Mesendoderm (in vitro differentiated cells): ENCODE measurements at regions not wholly inside any gene's neighbourhood (a gene's known extent, or its start where the extent isn't known, plus 50 kb on each side); places are given as distances from the start of the nearest gene placed in this dataset.

Experiments
- DNase-seq: peaks from one replicate; pipeline ENCODE4 v3.0.0; 2013
- H2AK5ac ChIP-seq: 2 replicates; pipeline ENCODE4 v1.6.1; 2013; ENCODE audit warnings: low read length, inconsistent platforms
- H2BK120ac ChIP-seq: 2 replicates; pipeline ENCODE4 v1.6.1; 2013; ENCODE audit warnings: low read depth, mild to moderate bottlenecking, low read length, moderate library complexity, mixed read lengths
- H2BK15ac ChIP-seq: replicated peaks from 2 replicates; pipeline ENCODE4 v1.6.1; 2013; ENCODE audit warnings: low read depth, mild to moderate bottlenecking, moderate library complexity
- H2BK5ac ChIP-seq: 2 replicates; pipeline ENCODE4 v1.6.1; 2013; ENCODE audit warnings: low read length, inconsistent platforms
- H3K18ac ChIP-seq: 2 replicates; pipeline ENCODE4 v1.6.1; 2013; ENCODE audit warnings: mild to moderate bottlenecking, low read length, mixed read lengths
- H3K23ac ChIP-seq: one replicate; pipeline ENCODE4 v1.6.1; 2013; ENCODE audit warnings: low read length
- H3K27ac ChIP-seq: 2 replicates; pipeline ENCODE4 v1.5.1; 2013; ENCODE audit warnings: low read depth, mild to moderate bottlenecking, inconsistent platforms, low read length, moderate library complexity
- H3K27me3 ChIP-seq: 2 replicates; pipeline ENCODE4 v1.6.1; 2013; ENCODE audit warnings: low read length, control low read depth, mild to moderate bottlenecking, inconsistent platforms; ENCODE audit not compliant: insufficient read depth, poor library complexity
- H3K36me3 ChIP-seq: 2 replicates; pipeline ENCODE4 v1.6.1; 2013; ENCODE audit warnings: low read length, inconsistent platforms; ENCODE audit not compliant: control insufficient read depth, insufficient read depth
- H3K4ac ChIP-seq: one replicate; pipeline ENCODE4 v1.6.1; 2013; ENCODE audit warnings: low read depth, mild to moderate bottlenecking, low read length, moderate library complexity
- H3K4me1 ChIP-seq: 2 replicates; pipeline ENCODE4 v1.6.1; 2013; ENCODE audit warnings: low read depth, low read length, inconsistent platforms; ENCODE audit not compliant: control insufficient read depth
- H3K4me2 ChIP-seq: 2 replicates; pipeline ENCODE4 v1.6.1; 2013; ENCODE audit warnings: low read length
- H3K4me3 ChIP-seq: 2 replicates; pipeline ENCODE4 v1.5.1; 2013; ENCODE audit warnings: mild to moderate bottlenecking, low read length
- H3K56ac ChIP-seq: one replicate; pipeline ENCODE4 v1.6.1; 2013; ENCODE audit warnings: low read length
- H3K79me1 ChIP-seq: 2 replicates; pipeline ENCODE4 v1.6.1; 2013; ENCODE audit warnings: low read length, inconsistent platforms
- H3K79me2 ChIP-seq: 2 replicates; pipeline ENCODE4 v1.6.1; 2013; ENCODE audit warnings: mild to moderate bottlenecking, low read length; ENCODE audit not compliant: control insufficient read depth, insufficient read depth
- H3K9ac ChIP-seq: 2 replicates; pipeline ENCODE4 v1.6.1; 2013; ENCODE audit warnings: low read length, inconsistent platforms
- H4K5ac ChIP-seq: one replicate; pipeline ENCODE4 v1.6.1; 2013; ENCODE audit warnings: low read length
- H4K8ac ChIP-seq: one replicate; pipeline ENCODE4 v1.6.1; 2013; ENCODE audit warnings: low read depth, mild to moderate bottlenecking, control low read depth, low read length, moderate library complexity
- WGBS: extraction: QIAGEN DNeasy Blood & Tissue Kit; methylation state at CpG from one replicate; pipeline ENCODE4 v1.1.7; 2013; ENCODE audit warnings: low lambda C conversion rate, missing lambda C conversion rate; ENCODE audit not compliant: insufficient coverage; ENCODE audit errors: extremely low coverage; 5-methylcytosine and 5-hydroxymethylcytosine counted together

DNA sequence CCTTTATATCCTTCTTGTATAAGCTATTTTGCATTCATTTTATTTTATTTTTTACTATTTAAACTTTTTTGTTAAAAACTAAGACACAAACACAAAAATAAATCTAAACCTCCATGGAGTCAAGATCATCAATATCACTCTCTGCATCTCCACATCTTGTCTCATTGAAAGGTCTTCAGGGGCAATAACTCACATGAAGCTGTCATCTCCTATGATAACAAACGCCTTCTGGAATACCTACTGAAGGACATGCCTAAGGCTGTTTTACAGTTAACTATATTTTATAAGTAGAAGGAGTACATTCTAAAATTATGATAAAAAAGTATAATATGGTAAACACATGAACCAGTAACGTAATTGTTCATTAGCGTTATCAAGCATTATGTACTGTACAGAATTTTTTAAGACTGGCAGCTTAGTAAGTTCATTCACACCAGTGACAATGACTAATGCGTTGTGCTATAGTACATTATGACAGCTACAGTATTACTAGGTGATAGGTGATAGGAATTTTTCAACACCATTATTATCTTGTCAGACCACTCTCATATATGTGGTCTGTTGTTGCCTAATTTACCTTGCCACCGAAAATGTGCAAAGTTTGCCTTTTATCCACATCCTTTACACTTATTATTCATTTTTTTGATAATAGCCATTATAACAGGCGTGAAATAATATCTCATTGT is 390.7 kb upstream of the SLITRK1 start:
- no peak overlapping the region for H3K4me3 ChIP-seq
- no peak overlapping the region for H3K9ac ChIP-seq
- no peak overlapping the region for H2AK5ac ChIP-seq
- no peak overlapping the region for H2BK15ac ChIP-seq
- no peak overlapping the region for H3K18ac ChIP-seq
- no peak overlapping the region for H2BK120ac ChIP-seq
- DNase-seq = no peak
- no peak overlapping the region for H2BK5ac ChIP-seq
- H3K4me1 ChIP-seq = no peaks in the 10 kb centered on the region
- H3K23ac ChIP-seq = no peak overlapping the region
- no peak overlapping the region for H3K27ac ChIP-seq
- H3K4ac ChIP-seq = no peak overlapping the region
- no peaks in the 10 kb centered on the region for H3K79me1 ChIP-seq
- no peak overlapping the region for H4K8ac ChIP-seq
- H3K36me3 ChIP-seq = no peaks in the 10 kb centered on the region
- H3K79me2 ChIP-seq = no peaks in the 10 kb centered on the region
- no peak overlapping the region for H4K5ac ChIP-seq
- no peak overlapping the region for H3K4me2 ChIP-seq
- no peaks in the 10 kb centered on the region for H3K27me3 ChIP-seq
- no CpG with 5 or more reads among the region's 6 CpGs for WGBS
- no peak overlapping the region for H3K56ac ChIP-seq

DNA sequence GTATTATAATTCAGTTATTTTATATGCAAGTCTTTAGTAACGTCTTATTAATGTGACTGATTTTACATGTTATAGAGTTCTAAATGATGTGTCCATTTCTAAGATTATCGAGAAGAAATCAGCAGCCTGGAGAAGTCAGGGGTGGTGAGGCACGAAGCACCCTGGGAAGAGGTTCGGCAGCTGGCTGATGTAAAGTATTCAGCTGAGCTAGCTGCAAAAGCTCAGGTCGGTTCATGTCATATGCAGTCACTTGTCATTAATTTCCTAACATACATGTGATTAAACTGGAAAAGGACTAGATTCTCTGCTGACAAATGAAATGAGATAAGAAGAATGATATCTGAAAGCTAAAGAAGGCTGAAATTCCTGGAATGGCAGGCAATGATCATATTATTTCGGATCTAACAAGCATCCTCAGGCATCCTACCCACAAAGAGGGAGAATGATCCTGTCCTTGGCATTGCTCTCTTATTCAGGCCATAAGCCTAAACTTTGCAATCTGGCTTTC is 383.0 kb upstream of the SLITRK1 start:
- Histone ChIP-seq H3K4me3 (no peak overlapping the region), H3K27me3 (no peaks in the 10 kb centered on the region), H3K79me2 (no peaks in the 10 kb centered on the region), H3K56ac (no peak overlapping the region), H2AK5ac (no peak overlapping the region), H3K4ac (no peak overlapping the region), H4K8ac (no peak overlapping the region), H2BK5ac (no peak overlapping the region), H3K4me1 (no peaks in the 10 kb centered on the region), H4K5ac (no peak overlapping the region), H3K36me3 (no peaks in the 10 kb centered on the region), H3K18ac (no peak overlapping the region), H3K27ac (no peak overlapping the region), H3K79me1 (no peaks in the 10 kb centered on the region), H3K4me2 (no peak overlapping the region), H2BK15ac (no peak overlapping the region), H3K23ac (no peak overlapping the region), H2BK120ac (no peak overlapping the region), H3K9ac (no peak overlapping the region)
- DNase-seq = peak; percentile 14
- no CpG with 5 or more reads among the region's 6 CpGs for WGBS

DNA sequence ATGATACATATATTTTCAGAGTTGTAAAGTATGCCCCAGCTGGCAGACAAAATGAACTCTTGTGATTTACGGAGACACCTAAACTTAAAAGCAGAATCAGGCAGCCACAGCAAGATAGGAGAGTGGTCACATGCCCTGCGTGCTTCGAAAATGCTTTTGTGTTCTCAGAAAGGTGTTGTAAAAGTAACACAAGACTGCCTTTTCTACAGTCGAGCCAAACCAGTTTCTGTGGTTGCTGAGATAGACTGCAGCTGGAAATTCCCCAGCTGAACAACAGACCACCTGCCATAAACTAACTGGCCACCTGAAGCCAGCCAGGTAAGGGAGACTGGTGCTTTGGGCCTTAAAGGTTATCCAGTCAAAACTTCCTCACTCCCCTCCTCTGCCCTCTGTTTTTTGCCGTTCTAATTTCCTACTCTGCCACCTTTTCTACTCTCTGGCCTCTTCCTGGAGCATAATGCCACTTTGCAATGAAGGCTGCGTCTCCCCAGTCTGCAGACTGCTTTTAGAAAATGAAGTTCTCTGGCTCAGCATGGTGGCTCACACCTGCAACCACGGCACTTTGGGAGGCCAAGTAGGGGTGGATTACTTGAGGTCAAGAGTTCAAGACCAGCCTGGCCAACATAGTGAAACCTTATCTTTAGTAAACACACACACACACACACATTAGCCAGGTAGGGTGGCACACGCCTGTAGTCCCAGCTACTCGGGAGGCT is 381.2 kb upstream of the SLITRK1 start:
- no peak overlapping the region for H3K4ac ChIP-seq
- no peak overlapping the region for H3K9ac ChIP-seq
- no CpG with 5 or more reads among the region's 9 CpGs for WGBS
- H3K4me1 ChIP-seq = no peaks in the 10 kb centered on the region
- DNase-seq = no peak
- H4K8ac ChIP-seq = no peak overlapping the region
- no peak overlapping the region for H2BK15ac ChIP-seq
- H3K79me1 ChIP-seq = no peaks in the 10 kb centered on the region
- no peak overlapping the region for H3K56ac ChIP-seq
- no peak overlapping the region for H2BK5ac ChIP-seq
- no peak overlapping the region for H4K5ac ChIP-seq
- no peak overlapping the region for H3K27ac ChIP-seq
- H2BK120ac ChIP-seq = no peak overlapping the region
- no peaks in the 10 kb centered on the region for H3K79me2 ChIP-seq
- no peak overlapping the region for H2AK5ac ChIP-seq
- H3K4me2 ChIP-seq = no peak overlapping the region
- no peaks in the 10 kb centered on the region for H3K36me3 ChIP-seq
- no peak overlapping the region for H3K23ac ChIP-seq
- H3K4me3 ChIP-seq = no peak overlapping the region
- no peak overlapping the region for H3K18ac ChIP-seq
- H3K27me3 ChIP-seq = no peaks in the 10 kb centered on the region

- no peak overlapping the region for H3K4me2 ChIP-seq
- DNase-seq = no peak
- no peak overlapping the region for H2AK5ac ChIP-seq
- no peak overlapping the region for H2BK15ac ChIP-seq
- WGBS = no CpG with 5 or more reads among the region's 3 CpGs
- no peak overlapping the region for H4K8ac ChIP-seq
- H3K79me1 ChIP-seq = no peaks in the 10 kb centered on the region
- no peak overlapping the region for H3K9ac ChIP-seq
- H3K56ac ChIP-seq = no peak overlapping the region
- H3K27ac ChIP-seq = no peak overlapping the region
- H4K5ac ChIP-seq = no peak overlapping the region
- H3K23ac ChIP-seq = no peak overlapping the region
- no peaks in the 10 kb centered on the region for H3K4me1 ChIP-seq
- H3K4ac ChIP-seq = no peak overlapping the region
- H2BK5ac ChIP-seq = no peak overlapping the region
- H3K27me3 ChIP-seq = no peaks in the 10 kb centered on the region
- H3K79me2 ChIP-seq = no peaks in the 10 kb centered on the region
- H3K18ac ChIP-seq = no peak overlapping the region
- no peaks in the 10 kb centered on the region for H3K36me3 ChIP-seq
- H3K4me3 ChIP-seq = no peak overlapping the region
- no peak overlapping the region for H2BK120ac ChIP-seq
Observed at GRCh38 chr13:84255226-84255797, 373.0 kb upstream of the SLITRK1 start.

GRCh38 chr13:84249463-84249862 is 367.2 kb upstream of the SLITRK1 start:
- no peak overlapping the region for H2BK5ac ChIP-seq
- H3K4me1 ChIP-seq = no peaks in the 10 kb centered on the region
- no peak overlapping the region for H3K56ac ChIP-seq
- no peak overlapping the region for H3K23ac ChIP-seq
- H2BK15ac ChIP-seq = no peak overlapping the region
- no peak overlapping the region for H2BK120ac ChIP-seq
- no peak overlapping the region for H4K5ac ChIP-seq
- H3K4me3 ChIP-seq = no peak overlapping the region
- H3K79me2 ChIP-seq = no peaks in the 10 kb centered on the region
- no peak overlapping the region for H2AK5ac ChIP-seq
- no peak overlapping the region for H3K4me2 ChIP-seq
- WGBS = no CpG with 5 or more reads among the region's 3 CpGs
- no peak overlapping the region for H3K9ac ChIP-seq
- no peak overlapping the region for H4K8ac ChIP-seq
- no peak overlapping the region for H3K27ac ChIP-seq
- no peaks in the 10 kb centered on the region for H3K27me3 ChIP-seq
- H3K79me1 ChIP-seq = no peaks in the 10 kb centered on the region
- no peak for DNase-seq
- no peaks in the 10 kb centered on the region for H3K36me3 ChIP-seq
- H3K4ac ChIP-seq = no peak overlapping the region
- H3K18ac ChIP-seq = no peak overlapping the region
